SK-N-SH (cell line): ENCODE measurements at regions not wholly inside any gene's neighbourhood (a gene's known extent, or its start where the extent isn't known, plus 50 kb on each side); places are given as distances from the start of the nearest gene placed in this dataset.

Source experiments
- CTCF ChIP-seq: fragments of 200-600 bp; sonication (generic); IDR thresholded peaks from 2 replicates; pipeline ENCODE4 v1.6.1; 2017; ENCODE audit warnings: antibody characterized with exemption, mild to moderate bottlenecking, moderate library complexity
- EP300 ChIP-seq, 2 experiments: IDR thresholded peaks; 2 replicates each; pipeline versions ENCODE4 v1.4.0 to v1.6.1; 2012; ENCODE audit warnings: borderline replicate concordance in 1 of 2, low read depth in 1 of 2, low read length in 1 of 2
- POLR2AphosphoS5 ChIP-seq: IDR thresholded peaks from 2 replicates; pipeline ENCODE4 v1.6.1; 2012; ENCODE audit warnings: low read depth, low read length

DNA sequence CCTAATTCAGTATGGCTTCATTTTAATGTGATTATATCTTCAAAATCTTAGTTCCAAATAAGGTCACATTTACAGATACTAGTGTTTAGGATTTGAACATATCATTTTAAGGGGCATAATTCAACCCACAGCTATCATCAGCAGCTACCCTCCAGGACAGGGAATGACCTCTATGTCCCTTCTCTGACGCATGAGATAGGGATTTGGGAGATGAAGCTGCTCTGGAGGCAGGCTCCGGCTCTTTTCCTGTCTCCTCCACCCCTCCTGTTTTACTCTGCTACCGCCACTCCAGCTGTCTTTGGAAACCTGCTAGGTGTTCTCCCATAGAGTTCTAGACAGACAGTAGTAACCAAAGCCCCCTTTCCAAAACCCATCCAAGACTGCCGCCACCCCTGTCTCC lies 119.2 kb downstream of the CARTPT start:
- TF ChIP-seq CTCF (no peak), EP300 (IDR thresholded peaks at IDR 0.05; ENCODE audit: borderline replicate concordance in 1 of 2, low read depth in 1 of 2, low read length in 1 of 2) (no peak), POLR2AphosphoS5 (no peak)
